HG03457 (cell line): ENCODE measurements at regions not wholly inside any gene's neighbourhood (a gene's known extent, or its start where the extent isn't known, plus 50 kb on each side); places are given as distances from the start of the nearest gene placed in this dataset.

ENCODE experiments used
- ATAC-seq: cut with Tn5 transposase; IDR thresholded peaks from one replicate; pipeline ENCODE4 v1.9.1; 2021; ENCODE audit warnings: moderate number of reproducible peaks; ENCODE audit not compliant: unreplicated experiment

- ATAC-seq, result no peak
Observed at GRCh38 chr13:21316376-21316775, 139.9 kb downstream of the MRPL57 start.

- ATAC-seq, result no peak
Observed at GRCh38 chr13:21318891-21319532, 140.1 kb downstream of the ZDHHC20 start.

GRCh38 chr13:21319869-21320641, 139.0 kb downstream of the ZDHHC20 start:
- ATAC-seq, result no peak

GRCh38 chr13:21320642-21321034, 138.5 kb downstream of the ZDHHC20 start:
- no peak for ATAC-seq

GRCh38 chr13:21321269-21321668, 137.8 kb downstream of the ZDHHC20 start:
- no peak for ATAC-seq

GRCh38 chr13:21322327-21322965, 136.7 kb downstream of the ZDHHC20 start:
- no peak for ATAC-seq
